ENCODE measurements at regions not wholly inside any gene's neighbourhood (a gene's known extent, or its start where the extent isn't known, plus 50 kb on each side); places are given as distances from the start of the nearest gene placed in this dataset.

DNA sequence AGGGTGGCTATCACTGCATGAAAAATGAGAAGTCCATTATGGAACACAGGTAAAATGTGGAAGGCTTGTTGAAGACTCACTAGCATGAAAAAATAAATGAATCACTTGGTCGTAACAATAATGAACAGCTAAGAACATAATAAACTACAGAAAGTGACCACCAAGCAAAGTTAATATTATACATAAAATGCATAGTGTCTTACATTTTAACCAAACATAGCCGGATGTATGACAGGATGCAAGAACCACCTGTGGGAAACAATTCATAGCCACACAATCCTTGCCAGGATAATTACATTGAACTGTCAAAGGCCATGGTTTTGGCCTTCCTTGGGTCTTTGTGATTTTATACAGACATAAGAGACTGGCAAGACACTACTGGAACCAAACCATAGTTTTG, 81.9 kb upstream of the ATXN3L start:
- Histone ChIP-seq H3K4me1 (peaks cover 0 to 22% (median 1%) of the 10 kb centered on the region in 4 donors), H3K27me3 (no peaks in the 10 kb centered on the region)
- TF ChIP-seq, protein P1, sequence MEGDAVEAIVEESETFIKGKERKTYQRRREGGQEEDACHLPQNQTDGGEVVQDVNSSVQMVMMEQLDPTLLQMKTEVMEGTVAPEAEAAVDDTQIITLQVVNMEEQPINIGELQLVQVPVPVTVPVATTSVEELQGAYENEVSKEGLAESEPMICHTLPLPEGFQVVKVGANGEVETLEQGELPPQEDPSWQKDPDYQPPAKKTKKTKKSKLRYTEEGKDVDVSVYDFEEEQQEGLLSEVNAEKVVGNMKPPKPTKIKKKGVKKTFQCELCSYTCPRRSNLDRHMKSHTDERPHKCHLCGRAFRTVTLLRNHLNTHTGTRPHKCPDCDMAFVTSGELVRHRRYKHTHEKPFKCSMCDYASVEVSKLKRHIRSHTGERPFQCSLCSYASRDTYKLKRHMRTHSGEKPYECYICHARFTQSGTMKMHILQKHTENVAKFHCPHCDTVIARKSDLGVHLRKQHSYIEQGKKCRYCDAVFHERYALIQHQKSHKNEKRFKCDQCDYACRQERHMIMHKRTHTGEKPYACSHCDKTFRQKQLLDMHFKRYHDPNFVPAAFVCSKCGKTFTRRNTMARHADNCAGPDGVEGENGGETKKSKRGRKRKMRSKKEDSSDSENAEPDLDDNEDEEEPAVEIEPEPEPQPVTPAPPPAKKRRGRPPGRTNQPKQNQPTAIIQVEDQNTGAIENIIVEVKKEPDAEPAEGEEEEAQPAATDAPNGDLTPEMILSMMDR (IDR thresholded peaks at IDR 0.05): no peak

DNA sequence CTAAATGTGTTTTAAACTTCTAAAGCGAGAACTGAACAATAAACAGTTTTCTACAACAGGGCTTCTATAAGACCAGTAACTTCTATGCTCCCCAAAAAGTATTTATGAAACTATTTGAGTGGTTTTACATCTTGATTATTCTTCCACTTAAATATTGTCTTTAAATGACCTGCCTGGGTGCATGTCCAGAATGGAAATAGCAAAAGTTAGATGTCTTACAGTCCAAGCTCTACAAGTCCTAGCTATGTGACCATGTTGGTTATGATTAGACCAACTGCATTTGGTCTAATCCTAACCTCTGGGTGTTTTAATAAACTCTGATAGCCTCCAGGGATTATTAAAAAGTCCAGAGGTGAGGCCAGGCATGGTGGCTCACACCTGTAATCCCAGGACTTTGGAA, 79.0 kb upstream of the ATXN3L start:
- Histone ChIP-seq H3K27ac (peak overlapping the region; percentile 33 to 35), H3K27me3 (no peaks in the 10 kb centered on the region), H3K36me3 (no peaks in the 10 kb centered on the region), H3K4me1 (peaks cover 0 to 25% (median 1%) of the 10 kb centered on the region in 4 donors), H3K9me3 (no peaks in the 10 kb centered on the region), H3K4me3 (no peak overlapping the region)
- intact Hi-C loops (cut with DNase I; ENCODE audit: low total_unique reads): no loop called here
- TF ChIP-seq, protein P1 (IDR thresholded peaks at IDR 0.05): no peak
- DNase-seq: no peak

More for the DNA sequence above, 81.9 kb upstream of the ATXN3L start:
- Histone ChIP-seq H3K27ac (no peak overlapping the region), H3K36me3 (no peaks in the 10 kb centered on the region), H3K4me3 (no peak overlapping the region), H3K9me3 (no peaks in the 10 kb centered on the region)
- no peak for DNase-seq
- intact Hi-C loops (cut with DNase I; ENCODE audit: low total_unique reads): no loop called here

DNA sequence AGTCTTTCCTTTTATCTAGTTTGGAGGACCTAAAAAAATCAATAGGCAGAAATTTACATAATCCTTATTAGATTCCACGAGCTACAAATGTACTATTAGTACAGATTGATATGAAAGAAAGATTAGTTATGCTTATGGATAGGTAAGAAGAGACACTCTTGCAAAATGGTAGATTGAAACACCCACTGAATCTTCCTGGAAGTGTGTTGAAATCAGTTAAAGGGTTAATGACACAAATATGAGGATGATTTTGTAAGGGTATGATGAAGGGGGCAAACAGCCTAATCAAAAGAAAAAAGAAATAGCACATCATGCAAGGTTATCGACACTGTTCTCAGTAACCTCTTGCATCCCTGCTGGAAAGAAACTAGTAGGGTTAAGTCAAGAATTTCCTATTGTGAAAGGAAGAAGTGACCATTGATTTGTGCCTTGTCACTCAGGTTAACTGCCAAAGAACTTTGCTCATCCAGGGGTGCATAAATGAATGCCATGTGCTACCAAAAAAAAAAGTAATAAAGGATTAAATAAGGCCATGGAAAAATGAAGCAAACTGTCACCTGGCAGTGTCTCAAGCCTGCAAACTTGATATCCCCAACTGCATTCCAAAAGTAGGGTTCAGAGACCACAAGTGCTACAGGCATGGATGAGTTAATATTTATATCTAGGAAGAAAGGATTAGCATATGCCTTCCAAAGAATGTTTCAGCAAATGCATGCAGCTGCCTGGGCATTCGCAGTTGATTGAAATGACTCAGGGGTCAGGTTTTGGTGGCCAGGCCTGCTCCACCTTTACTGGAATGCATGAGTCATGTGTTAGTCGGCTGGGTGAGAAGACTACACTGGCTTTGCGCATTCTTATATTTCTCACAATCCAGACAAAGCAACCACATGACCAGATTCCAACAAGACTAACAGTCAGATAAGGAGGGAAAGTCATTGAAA, 78.3 kb upstream of the ATXN3L start:
- Histone ChIP-seq H3K4me3 (no peak overlapping the region), H3K4me1 (peaks cover 0 to 25% (median 1%) of the 10 kb centered on the region in 4 donors), H3K27me3 (no peaks in the 10 kb centered on the region), H3K36me3 (no peaks in the 10 kb centered on the region), H3K9me3 (no peaks in the 10 kb centered on the region), H3K27ac (peak overlapping the region; percentile 33 to 35)
- peak; percentile 54 to 74 for DNase-seq
- intact Hi-C loops (cut with DNase I; ENCODE audit: low total_unique reads): no loop called here
- TF ChIP-seq, protein P1 (IDR thresholded peaks at IDR 0.05): no peak

DNA sequence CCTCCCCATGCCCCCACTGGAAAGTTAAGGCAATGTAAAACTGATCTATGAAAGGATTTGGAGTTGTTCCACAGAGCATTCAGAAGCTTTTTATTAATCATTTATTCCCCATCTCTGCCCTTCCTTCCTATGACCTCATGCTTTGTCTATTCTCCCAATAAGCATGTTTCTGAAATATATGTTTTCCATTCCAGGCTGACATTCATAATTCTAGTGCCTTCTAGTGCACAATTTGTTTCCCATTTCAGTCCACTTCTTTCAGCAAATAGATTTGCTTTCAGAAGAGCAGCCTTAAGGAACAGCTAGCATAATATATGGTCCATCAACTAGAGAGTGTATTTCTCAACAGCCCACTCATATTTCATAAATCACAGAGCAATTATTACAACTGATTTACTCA, 77.1 kb upstream of the ATXN3L start:
- TF ChIP-seq, protein P1 (IDR thresholded peaks at IDR 0.05): no peak
- intact Hi-C loops (cut with DNase I; ENCODE audit: low total_unique reads): no loop called here
- no peak for DNase-seq

DNA sequence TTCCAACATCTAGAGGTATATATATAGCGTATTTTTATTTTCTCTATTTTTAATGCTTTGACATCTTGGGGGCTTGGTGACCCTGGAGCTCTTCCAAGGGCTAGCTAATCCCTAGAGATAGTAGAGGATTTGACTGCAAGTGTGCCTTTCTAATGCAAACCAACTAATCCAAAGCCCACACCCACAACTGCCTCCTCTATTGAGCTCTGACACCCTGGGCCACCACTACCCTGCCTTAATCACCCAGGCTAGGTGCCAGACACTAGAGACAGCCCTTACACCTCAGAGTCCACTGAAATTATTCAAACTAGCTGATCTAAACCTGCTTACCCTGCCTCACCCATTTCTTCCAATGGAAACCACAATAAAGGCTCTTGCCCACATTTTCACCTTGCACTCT, 69.6 kb upstream of the ATXN3L start:
- DNase-seq: no peak
- intact Hi-C loops (cut with DNase I; ENCODE audit: low total_unique reads): no loop called here
- Histone ChIP-seq H3K27me3 (no peaks in the 10 kb centered on the region), H3K36me3 (no peaks in the 10 kb centered on the region), H3K4me1 (no peaks in the 10 kb centered on the region), H3K27ac (no peak overlapping the region), H3K4me3 (no peak overlapping the region), H3K9me3 (no peaks in the 10 kb centered on the region)
- TF ChIP-seq, protein P1 (IDR thresholded peaks at IDR 0.05): no peak

More for the DNA sequence above, 77.1 kb upstream of the ATXN3L start:
- H3K27ac ChIP-seq: no peak overlapping the region
- H3K9me3 ChIP-seq: no peaks in the 10 kb centered on the region
- no peak overlapping the region for H3K4me3 ChIP-seq
- no peaks in the 10 kb centered on the region for H3K27me3 ChIP-seq
- peaks cover 0 to 25% (median 1%) of the 10 kb centered on the region in 4 donors for H3K4me1 ChIP-seq
- no peaks in the 10 kb centered on the region for H3K36me3 ChIP-seq
